HEK293 (cell line): ENCODE measurements at regions not wholly inside any gene's neighbourhood (a gene's known extent, or its start where the extent isn't known, plus 50 kb on each side); places are given as distances from the start of the nearest gene placed in this dataset.

ENCODE experiments used
- BCL11B ChIP-seq: fragments of 450-650 bp; formaldehyde crosslinking; IDR thresholded peaks from 2 replicates; pipeline ENCODE4 v1.5.1; 2016; ENCODE audit warnings: low read depth, missing biosample characterization, missing genetic modification characterization
- FEZF1 ChIP-seq: fragments of 450-650 bp; formaldehyde crosslinking; IDR thresholded peaks from 2 replicates; pipeline ENCODE4 v1.5.1; 2016; ENCODE audit warnings: missing biosample characterization, missing genetic modification characterization
- REPIN1 ChIP-seq: fragments of 450-650 bp; formaldehyde crosslinking; IDR thresholded peaks from 2 replicates; pipeline ENCODE4 v1.5.1; 2017; ENCODE audit warnings: missing biosample characterization, missing genetic modification characterization, low read depth
- SETDB1 ChIP-seq: IDR thresholded peaks from one replicate; pipeline ENCODE4 v1.6.1; 2017; ENCODE audit warnings: mild to moderate bottlenecking, low read length, moderate library complexity, mixed read lengths; ENCODE audit not compliant: insufficient read length
- ZNF785 ChIP-seq: fragments of 450-650 bp; formaldehyde crosslinking; IDR thresholded peaks from 2 replicates; pipeline ENCODE4 v1.5.1; 2016; ENCODE audit warnings: missing biosample characterization, missing genetic modification characterization
- TF ChIP-seq, protein P1 (sequence below): fragments of 450-650 bp; formaldehyde crosslinking; IDR thresholded peaks from 2 replicates; pipeline ENCODE4 v1.5.1; 2016; ENCODE audit warnings: missing biosample characterization, missing genetic modification characterization
- TF ChIP-seq, protein P2 (sequence below): fragments of 450-650 bp; formaldehyde crosslinking; IDR thresholded peaks from 2 replicates; pipeline ENCODE4 v1.5.1; 2016; ENCODE audit warnings: missing biosample characterization, missing genetic modification characterization

DNA sequence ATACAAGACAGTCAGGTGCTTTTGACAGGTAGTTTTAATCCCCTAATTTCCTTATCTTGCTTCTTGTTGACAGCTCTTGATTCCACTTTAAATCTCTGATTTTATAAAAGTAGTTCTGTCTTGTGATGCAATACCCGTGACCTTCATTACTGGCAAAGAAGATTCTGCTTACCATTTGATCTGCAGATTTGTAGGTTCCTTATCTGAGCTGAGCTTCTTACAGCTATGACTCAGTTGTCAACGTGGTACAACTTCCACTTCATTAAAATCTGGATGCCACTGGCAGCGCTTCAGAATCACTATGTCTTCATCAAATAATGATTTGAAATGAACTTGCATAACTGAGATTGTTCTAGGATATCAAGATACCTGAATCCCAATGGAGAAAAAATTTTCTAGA lies 543.6 kb upstream of the B3GALT2 start:
- TF ChIP-seq ZNF785 (tag by site-specific recombination) (no peak), SETDB1 (no peak), BCL11B (tag by site-specific recombination) (no peak), REPIN1 (tag by site-specific recombination) (no peak), FEZF1 (tag by site-specific recombination) (no peak)
- TF ChIP-seq, protein P1, sequence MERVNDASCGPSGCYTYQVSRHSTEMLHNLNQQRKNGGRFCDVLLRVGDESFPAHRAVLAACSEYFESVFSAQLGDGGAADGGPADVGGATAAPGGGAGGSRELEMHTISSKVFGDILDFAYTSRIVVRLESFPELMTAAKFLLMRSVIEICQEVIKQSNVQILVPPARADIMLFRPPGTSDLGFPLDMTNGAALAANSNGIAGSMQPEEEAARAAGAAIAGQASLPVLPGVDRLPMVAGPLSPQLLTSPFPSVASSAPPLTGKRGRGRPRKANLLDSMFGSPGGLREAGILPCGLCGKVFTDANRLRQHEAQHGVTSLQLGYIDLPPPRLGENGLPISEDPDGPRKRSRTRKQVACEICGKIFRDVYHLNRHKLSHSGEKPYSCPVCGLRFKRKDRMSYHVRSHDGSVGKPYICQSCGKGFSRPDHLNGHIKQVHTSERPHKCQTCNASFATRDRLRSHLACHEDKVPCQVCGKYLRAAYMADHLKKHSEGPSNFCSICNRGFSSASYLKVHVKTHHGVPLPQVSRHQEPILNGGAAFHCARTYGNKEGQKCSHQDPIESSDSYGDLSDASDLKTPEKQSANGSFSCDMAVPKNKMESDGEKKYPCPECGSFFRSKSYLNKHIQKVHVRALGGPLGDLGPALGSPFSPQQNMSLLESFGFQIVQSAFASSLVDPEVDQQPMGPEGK (tag by site-specific recombination) = no peak
- TF ChIP-seq, protein P2, sequence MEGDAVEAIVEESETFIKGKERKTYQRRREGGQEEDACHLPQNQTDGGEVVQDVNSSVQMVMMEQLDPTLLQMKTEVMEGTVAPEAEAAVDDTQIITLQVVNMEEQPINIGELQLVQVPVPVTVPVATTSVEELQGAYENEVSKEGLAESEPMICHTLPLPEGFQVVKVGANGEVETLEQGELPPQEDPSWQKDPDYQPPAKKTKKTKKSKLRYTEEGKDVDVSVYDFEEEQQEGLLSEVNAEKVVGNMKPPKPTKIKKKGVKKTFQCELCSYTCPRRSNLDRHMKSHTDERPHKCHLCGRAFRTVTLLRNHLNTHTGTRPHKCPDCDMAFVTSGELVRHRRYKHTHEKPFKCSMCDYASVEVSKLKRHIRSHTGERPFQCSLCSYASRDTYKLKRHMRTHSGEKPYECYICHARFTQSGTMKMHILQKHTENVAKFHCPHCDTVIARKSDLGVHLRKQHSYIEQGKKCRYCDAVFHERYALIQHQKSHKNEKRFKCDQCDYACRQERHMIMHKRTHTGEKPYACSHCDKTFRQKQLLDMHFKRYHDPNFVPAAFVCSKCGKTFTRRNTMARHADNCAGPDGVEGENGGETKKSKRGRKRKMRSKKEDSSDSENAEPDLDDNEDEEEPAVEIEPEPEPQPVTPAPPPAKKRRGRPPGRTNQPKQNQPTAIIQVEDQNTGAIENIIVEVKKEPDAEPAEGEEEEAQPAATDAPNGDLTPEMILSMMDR (tag by site-specific recombination) = no peak
